ENCODE measurements at regions not wholly inside any gene's neighbourhood (a gene's known extent, or its start where the extent isn't known, plus 50 kb on each side); places are given as distances from the start of the nearest gene placed in this dataset.

DNA sequence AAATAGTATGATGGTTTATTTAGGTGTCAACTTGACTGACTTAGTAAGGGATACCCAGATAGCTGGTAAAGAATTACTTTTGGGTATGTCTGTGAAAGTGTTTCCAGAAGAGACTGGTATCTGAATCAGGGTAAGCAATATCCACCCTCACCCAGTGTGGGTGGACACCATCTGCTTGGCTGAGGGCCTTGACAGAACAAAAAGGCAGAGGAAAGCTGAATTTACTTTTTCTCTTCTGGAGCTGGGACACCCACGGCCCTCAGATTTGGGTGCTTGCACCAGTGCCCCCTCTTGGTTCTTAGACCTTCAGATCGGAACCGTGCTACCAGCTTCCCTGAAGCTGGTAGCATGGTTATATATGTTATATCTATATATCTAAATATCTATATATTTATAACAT, 489.5 kb upstream of the MPDZ start:
- TF ChIP-seq, protein P1, sequence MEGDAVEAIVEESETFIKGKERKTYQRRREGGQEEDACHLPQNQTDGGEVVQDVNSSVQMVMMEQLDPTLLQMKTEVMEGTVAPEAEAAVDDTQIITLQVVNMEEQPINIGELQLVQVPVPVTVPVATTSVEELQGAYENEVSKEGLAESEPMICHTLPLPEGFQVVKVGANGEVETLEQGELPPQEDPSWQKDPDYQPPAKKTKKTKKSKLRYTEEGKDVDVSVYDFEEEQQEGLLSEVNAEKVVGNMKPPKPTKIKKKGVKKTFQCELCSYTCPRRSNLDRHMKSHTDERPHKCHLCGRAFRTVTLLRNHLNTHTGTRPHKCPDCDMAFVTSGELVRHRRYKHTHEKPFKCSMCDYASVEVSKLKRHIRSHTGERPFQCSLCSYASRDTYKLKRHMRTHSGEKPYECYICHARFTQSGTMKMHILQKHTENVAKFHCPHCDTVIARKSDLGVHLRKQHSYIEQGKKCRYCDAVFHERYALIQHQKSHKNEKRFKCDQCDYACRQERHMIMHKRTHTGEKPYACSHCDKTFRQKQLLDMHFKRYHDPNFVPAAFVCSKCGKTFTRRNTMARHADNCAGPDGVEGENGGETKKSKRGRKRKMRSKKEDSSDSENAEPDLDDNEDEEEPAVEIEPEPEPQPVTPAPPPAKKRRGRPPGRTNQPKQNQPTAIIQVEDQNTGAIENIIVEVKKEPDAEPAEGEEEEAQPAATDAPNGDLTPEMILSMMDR (conservative IDR thresholded peaks at IDR 0.05; ENCODE audit: low read length) = no peak
- TF ChIP-seq EZH2phosphoT487 (IDR thresholded peaks at IDR 0.05; ENCODE audit: borderline replicate concordance, low read depth, low read length) = no peak

Data from OCI-LY7 (cell line).